HG03432 (cell line): ENCODE measurements at regions not wholly inside any gene's neighbourhood (a gene's known extent, or its start where the extent isn't known, plus 50 kb on each side); places are given as distances from the start of the nearest gene placed in this dataset.
A peak's percentile ranks its signal among the peaks of the same experiment; 100 is the strongest.
"Not testable (repeated sequence)": the region's sequence is repeated elsewhere in the genome, so short reads cannot be mapped to it uniquely, and the experiment has no call there.

ENCODE experiments used
- ATAC-seq: cut with Tn5 transposase; IDR thresholded peaks from one replicate; pipeline ENCODE4 v1.9.1; 2021; ENCODE audit warnings: mild to moderate bottlenecking, moderate library complexity; ENCODE audit not compliant: unreplicated experiment

GRCh38 chr4:84032372-84032771 is 466.7 kb downstream of the NKX6-1 start:
- ATAC-seq: peak; percentile 90

GRCh38 chr4:84031401-84031800 is 467.7 kb downstream of the NKX6-1 start:
- ATAC-seq: peak; percentile 55

DNA sequence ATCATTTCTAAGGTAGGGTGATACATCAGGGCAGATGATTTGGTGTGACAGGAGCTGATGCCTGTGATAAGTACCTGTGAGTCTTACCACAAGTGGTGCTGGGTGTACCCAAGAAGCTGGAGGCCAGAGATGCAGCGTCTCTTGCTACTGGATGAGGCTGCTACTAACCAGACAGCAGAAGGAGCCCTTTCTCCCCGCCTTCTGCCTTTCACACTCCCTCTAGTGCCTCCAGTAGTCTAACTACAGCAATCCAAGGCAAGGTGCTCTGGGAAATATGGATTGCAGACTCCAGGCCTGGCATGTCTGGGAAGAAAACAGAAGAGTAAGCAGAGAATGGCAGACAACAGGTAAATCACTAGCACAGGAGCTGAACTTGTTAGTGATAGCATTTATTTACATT is 470.8 kb downstream of the NKX6-1 start:
- no peak for ATAC-seq

GRCh38 chr4:84024405-84024804 is 474.7 kb downstream of the NKX6-1 start:
- ATAC-seq: no peak

DNA sequence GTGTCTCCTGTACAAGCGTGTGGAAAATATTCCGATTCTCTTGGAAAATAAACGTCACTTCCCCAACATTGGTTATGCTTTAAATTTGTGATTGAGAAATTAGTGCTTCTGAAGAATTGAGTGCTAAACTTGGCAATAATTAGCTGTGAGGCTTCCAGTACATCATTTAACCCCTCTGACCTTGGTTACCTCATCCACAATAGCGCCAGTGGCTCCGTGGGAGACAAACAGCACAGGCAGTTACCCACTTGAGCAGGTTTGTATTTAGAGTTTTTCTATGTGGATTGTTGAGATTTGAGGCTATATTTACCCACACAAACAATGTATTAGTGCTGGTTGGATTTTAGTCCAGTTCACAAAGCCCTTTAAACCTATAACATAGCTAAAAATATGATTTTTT is 476.5 kb downstream of the NKX6-1 start:
- no peak for ATAC-seq

DNA sequence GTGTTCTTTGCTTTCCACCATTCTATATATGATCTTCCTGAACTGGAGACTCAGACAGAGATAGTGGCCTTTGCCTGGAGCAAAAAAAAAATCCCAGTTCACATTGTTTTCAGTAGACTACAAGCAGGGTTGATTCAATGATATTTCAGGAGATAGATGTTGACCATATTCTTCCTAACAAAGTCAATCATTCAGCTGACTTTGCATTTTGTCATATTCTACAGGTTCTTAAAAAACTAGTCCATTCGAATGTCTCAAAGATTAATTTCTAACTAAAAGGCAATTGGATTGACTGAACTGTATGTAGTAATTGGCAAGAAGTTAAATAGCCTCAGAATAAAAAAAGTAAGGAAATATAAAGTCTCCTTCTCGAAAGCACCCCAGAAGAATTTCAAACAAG is 479.5 kb downstream of the NKX6-1 start:
- ATAC-seq: no peak

- no peak for ATAC-seq
Observed at GRCh38 chr4:84003046-84003445, 467.1 kb downstream of the GPAT3 start.

DNA sequence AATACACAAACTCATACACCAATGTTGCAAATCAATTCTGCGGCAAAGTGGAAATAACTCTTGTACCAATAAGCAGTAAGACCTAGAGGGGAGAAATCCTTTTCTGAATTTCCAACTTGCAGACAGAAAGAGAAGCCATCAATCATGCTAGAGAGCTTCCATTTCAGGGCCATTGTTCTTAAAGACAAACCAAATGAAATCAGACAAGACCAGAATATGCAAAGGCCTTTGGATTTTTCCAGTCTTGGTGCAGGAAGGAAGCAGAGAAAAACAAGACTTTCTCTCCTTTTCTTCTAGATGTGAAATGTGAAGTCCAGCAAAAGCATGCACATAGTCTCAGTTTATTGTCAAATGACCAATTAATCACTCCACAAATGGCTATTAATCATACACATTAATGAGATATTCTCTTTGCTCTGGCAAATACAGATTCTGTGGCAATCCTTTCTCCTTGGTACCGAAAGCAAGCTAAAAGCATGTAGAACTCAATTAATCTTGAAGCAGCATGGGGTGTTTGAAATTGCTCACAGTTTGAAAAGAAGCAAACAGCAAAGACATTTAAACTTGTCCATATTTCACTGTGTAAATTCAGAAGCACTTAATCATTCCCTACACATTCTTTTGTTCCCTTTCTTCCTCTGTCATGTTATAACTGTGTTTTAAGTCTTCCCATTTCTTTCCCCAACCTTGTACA is 466.1 kb downstream of the GPAT3 start:
- no peak for ATAC-seq

DNA sequence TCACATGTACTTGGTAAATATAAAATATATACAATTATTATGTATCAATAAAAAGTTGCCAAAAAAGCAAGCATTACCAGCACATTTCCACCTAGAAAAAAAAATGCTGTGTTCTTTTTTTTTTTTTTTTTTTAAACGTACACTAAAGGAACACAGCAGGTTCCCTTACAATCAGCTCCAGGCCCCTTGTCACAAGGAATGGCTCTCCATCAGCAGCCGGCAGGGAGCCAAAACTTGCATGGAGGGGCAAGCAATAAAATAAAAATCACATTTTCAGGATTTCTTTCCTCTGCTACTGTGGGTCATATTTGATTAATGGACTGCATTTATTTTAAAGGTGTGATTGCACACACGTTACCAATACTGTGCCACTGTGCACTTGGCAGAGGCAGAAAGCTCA is 460.3 kb downstream of the GPAT3 start:
- ATAC-seq: no peak

DNA sequence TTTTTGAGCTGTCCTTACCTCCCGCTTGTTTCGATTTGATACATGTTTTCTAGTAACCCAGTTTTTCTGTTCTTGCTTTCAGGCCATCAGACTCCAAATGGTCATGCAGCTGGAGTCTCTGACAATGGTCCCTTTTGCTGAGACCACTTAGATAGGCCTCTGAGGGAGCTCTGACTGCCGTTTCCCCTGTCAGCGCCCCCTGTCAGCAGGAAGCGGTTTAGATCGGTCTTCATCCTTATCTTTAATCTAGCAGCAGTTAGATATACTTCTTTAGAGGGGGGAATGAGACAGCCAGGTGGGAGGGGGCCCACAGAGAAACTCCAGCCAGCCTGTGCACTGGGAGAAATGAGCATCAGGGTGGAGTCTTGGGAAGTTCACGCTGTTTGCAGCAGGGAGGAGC is 457.9 kb downstream of the GPAT3 start:
- no peak for ATAC-seq

DNA sequence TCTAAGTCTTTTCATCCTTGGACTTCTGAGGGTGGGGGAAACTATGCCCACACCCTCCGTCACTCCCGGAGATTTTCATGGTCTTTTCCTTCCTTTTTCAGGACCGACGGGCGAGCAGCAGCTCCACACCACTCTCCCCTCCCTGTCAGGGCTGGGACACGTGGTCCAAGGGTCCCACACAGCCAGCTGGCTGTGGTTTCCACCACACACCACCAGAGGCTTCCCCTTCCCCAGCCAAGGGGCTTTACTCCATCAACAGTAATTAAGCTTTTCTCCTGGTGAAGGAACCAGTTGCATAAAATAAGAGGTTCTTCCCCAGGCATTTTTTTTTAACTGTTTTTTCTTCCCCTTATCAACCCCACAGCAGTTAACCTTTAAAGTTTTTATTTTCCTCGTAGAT is 453.9 kb downstream of the GPAT3 start:
- ATAC-seq: no peak

- no peak for ATAC-seq
Observed at GRCh38 chr4:83981156-83981555, 445.2 kb downstream of the GPAT3 start.

DNA sequence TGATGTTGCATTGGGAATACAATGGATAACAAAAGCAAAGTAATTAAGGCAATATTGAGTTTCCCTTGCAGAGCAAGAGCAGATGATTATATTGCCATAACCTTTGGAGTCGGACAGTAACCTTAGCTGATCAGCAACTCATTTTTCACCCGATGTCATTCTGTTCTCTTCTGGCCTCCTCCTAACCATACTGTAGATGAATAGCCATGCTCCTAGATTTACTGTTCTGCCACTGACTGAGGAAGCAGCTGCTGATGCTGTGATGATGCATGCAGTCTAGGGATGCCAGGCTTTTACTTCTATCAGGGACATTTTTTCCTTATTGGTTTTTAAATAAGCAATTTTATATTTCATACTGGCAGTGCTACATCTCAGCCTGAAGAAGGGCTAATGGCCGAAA is 443.9 kb downstream of the GPAT3 start:
- no peak for ATAC-seq

DNA sequence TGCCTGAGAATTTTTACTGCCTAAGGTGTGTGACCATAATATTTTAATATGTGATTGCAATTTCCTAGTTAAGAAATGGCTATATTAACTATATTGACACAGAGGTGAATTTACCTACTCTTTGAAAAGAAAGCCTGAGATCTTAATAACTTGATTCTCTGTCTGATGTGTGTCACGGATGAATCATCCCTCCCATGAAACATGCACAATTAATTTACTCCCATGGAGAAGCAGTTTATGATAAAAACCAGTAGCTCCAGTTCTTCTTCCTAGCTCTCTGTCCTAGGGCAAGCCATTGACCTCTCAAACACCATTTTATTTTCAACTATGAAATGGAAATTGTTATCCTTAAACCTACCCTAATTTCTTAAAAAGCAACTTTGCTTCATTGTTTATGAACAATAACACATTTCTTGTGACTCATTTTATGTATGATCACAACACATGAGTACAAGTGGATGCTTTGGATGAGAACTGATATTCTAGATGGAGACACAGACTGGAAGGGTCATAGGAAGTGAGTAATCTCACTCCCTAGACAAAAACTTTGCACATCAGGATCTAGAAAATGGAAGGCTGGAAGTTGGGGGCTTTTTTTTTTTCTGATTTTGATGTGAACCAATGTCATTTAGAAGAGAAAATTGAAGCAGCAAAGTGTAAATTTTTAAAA is 438.3 kb downstream of the GPAT3 start:
- ATAC-seq: no peak

DNA sequence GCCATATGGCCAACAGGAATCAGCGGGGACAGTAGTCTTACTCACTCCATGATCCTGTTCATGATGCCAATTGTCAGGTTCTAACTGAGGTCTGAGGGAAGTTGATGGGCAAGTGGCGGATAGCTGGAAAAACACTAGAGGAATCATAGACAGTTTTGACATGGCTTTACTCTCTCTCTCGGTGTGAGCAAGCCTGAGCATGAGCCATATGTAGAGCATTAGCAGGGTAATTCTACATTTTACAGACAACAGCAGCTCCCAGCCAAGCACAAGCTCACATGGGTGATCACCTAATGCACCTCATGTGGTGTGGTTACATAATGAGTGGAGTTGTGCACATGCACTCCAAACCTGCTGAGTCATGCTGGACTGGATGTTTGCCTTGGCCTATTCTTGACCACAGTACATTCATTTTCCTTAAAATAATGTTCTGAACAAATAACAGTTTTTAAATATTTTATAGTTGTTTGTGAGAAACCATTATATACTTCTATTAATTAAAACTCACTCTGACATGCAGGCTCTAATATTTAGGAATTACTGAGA is 429.2 kb downstream of the GPAT3 start:
- ATAC-seq: no peak

- no peak for ATAC-seq
Observed at GRCh38 chr4:83962492-83962891, 426.6 kb downstream of the GPAT3 start.

GRCh38 chr4:83961575-83961974 is 425.7 kb downstream of the GPAT3 start:
- no peak for ATAC-seq

GRCh38 chr4:83959160-83959559 is 423.3 kb downstream of the GPAT3 start:
- ATAC-seq: no peak

DNA sequence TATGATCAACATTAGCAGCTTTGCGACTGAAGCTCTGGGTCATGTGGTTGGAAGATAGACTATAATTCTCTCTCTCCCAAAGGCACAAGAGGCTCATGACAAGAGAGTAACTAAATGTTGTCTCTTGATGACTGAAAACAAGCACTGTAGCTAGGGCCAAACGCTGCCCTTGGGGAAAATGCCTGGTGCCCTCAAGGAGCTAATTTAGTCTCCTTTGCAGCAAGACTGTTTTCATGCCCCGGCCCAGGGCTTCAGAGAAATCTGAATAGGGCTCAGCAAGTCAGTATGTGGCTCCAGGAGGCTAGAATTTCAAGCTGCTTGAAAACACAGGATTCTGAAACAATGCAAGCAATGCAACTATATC is 411.9 kb downstream of the GPAT3 start:
- no peak for ATAC-seq

DNA sequence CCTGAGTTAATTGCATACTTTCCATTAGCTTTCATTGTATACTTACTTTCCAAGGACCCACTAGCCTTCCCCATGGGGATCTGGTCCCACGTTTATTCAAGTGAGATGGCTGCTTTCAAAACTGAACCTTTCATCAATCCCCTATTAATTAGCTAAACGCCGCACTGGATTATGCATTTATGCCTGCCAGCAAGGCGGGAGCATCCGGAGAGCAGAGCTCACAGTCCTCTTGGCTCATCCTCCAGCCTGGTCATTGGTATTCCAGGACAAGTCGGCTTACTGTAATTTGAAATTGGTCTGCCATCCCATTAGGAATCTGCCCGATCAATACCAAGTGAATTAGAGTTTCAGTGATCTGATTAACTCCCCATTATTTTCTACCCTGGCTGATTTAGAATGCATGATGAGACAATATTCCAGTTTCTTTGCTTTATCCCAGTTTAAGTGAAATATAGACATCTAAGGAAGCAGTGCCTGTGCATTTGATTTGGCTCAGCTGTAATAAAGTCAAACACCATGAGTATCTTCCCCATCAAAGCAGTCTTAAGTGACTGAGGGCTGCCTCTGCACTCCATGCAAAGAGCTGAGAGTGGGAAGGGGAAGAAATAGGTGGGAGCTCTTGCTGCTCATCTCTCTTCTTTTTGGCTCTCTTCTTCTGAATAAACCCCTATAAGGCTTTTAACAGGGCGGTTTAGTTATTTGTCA is 411.4 kb downstream of the GPAT3 start:
- no peak for ATAC-seq

DNA sequence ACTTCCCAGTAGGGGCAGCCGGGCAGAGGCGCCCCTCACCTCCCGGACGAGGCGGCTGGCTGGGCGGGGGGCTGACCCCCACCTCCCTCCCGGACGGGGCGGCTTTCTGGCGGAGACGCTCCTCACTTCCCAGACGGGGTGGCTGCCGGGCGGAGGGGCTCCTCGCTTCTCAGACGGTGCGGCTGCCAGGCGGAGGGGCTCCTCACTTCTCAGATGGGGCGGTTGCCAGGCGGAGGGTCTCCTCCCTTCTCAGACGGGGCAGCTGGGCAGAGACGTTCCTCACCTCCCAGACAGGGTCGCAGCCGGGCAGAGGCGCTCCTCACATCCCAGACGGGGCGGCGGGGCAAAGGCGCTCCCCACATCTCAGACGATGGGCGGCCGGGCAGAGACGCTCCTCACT is 407.8 kb downstream of the GPAT3 start:
- not testable (repeated sequence) for ATAC-seq
